ENCODE measurements at regions not wholly inside any gene's neighbourhood (a gene's known extent, or its start where the extent isn't known, plus 50 kb on each side); places are given as distances from the start of the nearest gene placed in this dataset.
A peak's percentile ranks its signal among the peaks of the same experiment; 100 is the strongest.

- H3K27ac ChIP-seq (ENCODE audit: extremely low read depth, low read depth, low read length): no peak overlapping the region
- H2AFZ ChIP-seq (ENCODE audit: low read depth, low read length): no peak overlapping the region
- H3K9me3 ChIP-seq (replicated peaks; ENCODE audit: control insufficient read depth, insufficient read depth, low read depth, low read length): no peaks in the 10 kb centered on the region
- no peaks in the 10 kb centered on the region for H3K79me2 ChIP-seq (ENCODE audit: control insufficient read depth, insufficient read depth, low read length)
- no TSS peak for BruUV-seq (replicated peaks)
- no peak overlapping the region for H3K4me3 ChIP-seq
- FAIRE-seq: peak; percentile 88
- in situ Hi-C loops (cut with MboI): loop anchor here (25.0 kb wide), 1 partner anchor 432 kb away; no protein-coding TSS in a partner anchor
- no peaks in the 10 kb centered on the region for H3K27me3 ChIP-seq (ENCODE audit: control insufficient read depth in 2 of 2, insufficient read depth in 2 of 2, low read length in 2 of 2)
- TF ChIP-seq ZNF12 (CRISPR knock-in tag; IDR thresholded peaks at IDR 0.05): no peak
- TF ChIP-seq CTCF (IDR thresholded peaks at IDR 0.05 in 2 of 3, conservative IDR thresholded peaks at IDR 0.05 in 1 of 3; ENCODE audit: insufficient read depth in 2 of 3, low read depth in 1 of 3, low read length in 3 of 3): peak; percentile 51 to 68 (median 62); a peak in 5 of 6 replicates
- TF ChIP-seq, protein P1, sequence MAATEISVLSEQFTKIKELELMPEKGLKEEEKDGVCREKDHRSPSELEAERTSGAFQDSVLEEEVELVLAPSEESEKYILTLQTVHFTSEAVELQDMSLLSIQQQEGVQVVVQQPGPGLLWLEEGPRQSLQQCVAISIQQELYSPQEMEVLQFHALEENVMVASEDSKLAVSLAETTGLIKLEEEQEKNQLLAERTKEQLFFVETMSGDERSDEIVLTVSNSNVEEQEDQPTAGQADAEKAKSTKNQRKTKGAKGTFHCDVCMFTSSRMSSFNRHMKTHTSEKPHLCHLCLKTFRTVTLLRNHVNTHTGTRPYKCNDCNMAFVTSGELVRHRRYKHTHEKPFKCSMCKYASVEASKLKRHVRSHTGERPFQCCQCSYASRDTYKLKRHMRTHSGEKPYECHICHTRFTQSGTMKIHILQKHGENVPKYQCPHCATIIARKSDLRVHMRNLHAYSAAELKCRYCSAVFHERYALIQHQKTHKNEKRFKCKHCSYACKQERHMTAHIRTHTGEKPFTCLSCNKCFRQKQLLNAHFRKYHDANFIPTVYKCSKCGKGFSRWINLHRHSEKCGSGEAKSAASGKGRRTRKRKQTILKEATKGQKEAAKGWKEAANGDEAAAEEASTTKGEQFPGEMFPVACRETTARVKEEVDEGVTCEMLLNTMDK (IDR thresholded peaks at IDR 0.05; ENCODE audit: borderline replicate concordance, insufficient read depth, low read depth, low read length, poor library complexity, severe bottlenecking): peak; percentile 14
- 0 out of 2 replicates have a peak, but pooled peaks have one; percentile 27 for TF ChIP-seq SMC3 (conservative IDR thresholded peaks at IDR 0.05; ENCODE audit: insufficient read depth, low read depth, low read length)
- TF ChIP-seq, protein P2, sequence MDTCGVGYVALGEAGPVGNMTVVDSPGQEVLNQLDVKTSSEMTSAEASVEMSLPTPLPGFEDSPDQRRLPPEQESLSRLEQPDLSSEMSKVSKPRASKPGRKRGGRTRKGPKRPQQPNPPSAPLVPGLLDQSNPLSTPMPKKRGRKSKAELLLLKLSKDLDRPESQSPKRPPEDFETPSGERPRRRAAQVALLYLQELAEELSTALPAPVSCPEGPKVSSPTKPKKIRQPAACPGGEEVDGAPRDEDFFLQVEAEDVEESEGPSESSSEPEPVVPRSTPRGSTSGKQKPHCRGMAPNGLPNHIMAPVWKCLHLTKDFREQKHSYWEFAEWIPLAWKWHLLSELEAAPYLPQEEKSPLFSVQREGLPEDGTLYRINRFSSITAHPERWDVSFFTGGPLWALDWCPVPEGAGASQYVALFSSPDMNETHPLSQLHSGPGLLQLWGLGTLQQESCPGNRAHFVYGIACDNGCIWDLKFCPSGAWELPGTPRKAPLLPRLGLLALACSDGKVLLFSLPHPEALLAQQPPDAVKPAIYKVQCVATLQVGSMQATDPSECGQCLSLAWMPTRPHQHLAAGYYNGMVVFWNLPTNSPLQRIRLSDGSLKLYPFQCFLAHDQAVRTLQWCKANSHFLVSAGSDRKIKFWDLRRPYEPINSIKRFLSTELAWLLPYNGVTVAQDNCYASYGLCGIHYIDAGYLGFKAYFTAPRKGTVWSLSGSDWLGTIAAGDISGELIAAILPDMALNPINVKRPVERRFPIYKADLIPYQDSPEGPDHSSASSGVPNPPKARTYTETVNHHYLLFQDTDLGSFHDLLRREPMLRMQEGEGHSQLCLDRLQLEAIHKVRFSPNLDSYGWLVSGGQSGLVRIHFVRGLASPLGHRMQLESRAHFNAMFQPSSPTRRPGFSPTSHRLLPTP (IDR thresholded peaks at IDR 0.05; ENCODE audit: borderline replicate concordance, extremely low read depth, insufficient read length): no peak
- TF ChIP-seq RAD21 (CRISPR knock-in tag; conservative IDR thresholded peaks at IDR 0.05 in 1 of 2, IDR thresholded peaks at IDR 0.05 in 1 of 2): peak in 1 of 2 experiments; percentile 54; a peak in 2 of 4 replicates
- H3K9ac ChIP-seq (ENCODE audit: insufficient read depth in 1 of 2, low read depth in 2 of 2, low read length in 2 of 2): no peak overlapping the region
- H3K9me1 ChIP-seq (ENCODE audit: control insufficient read depth, insufficient read depth, low read length): no peaks in the 10 kb centered on the region
- ATAC-seq: peak; percentile 63; the same call in 1 of the 3 replicates
- ChIA-PET POLR2A (no interaction called here), CTCF (ENCODE audit: low intra/inter-chr PET ratio) (no interaction called here)
- 5% methylated on average over 4 of the region's 4 CpGs for WGBS (ENCODE audit: insufficient coverage, low coverage, missing lambda C conversion rate)
- peak; percentile 39 to 52 (median 46) for DNase-seq (ENCODE audit: extremely low read depth in 1 of 4, low spot score in 3 of 4)
- H4K20me1 ChIP-seq (replicated peaks; ENCODE audit: control insufficient read depth, insufficient read depth, low read length): no peaks in the 10 kb centered on the region
- intact Hi-C loops (cut with micrococcal nuclease): loop anchor here (5.0 to 10.0 kb wide), 3 partner anchors 149 to 482 kb away; no protein-coding TSS in a partner anchor
- H3K4me2 ChIP-seq (ENCODE audit: insufficient read depth, low read length): no peak overlapping the region
- H3K4me1 ChIP-seq (replicated peaks in 1 of 2; ENCODE audit: control insufficient read depth in 2 of 2, insufficient read depth in 2 of 2, low read length in 2 of 2): peaks cover 0 to 3% of the 10 kb centered on the region in 2 experiments; a peak in 1 of 5 replicates
- H3K36me3 ChIP-seq (ENCODE audit: control insufficient read depth, insufficient read depth, low read length): no peaks in the 10 kb centered on the region
These were observed 283.3 kb downstream of the TMEM167A start for GRCh38 chr5:82793808-82794419.
